ENCODE measurements at regions not wholly inside any gene's neighbourhood (a gene's known extent, or its start where the extent isn't known, plus 50 kb on each side); places are given as distances from the start of the nearest gene placed in this dataset.
"Not testable (repeated sequence)": the region's sequence is repeated elsewhere in the genome, so short reads cannot be mapped to it uniquely, and the experiment has no call there.

DNA sequence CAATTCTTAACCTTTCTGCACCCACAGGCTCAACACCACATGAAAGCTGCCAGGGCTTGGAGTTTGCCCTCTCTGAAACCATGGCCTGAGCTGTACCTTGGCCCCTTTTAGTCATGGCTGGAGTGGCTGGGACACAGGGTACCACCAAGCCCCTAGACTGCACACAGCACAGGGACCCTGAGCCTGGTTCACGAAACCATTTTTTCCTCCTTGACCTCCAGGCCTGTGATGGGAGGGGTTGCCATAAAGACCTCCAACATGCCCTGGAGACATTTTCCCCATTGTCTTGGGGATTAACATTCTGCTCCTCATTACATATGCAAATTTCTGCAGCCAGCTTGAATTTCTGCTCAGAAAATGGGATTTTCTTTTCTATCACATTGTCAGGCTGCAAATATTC is 113.4 kb downstream of the XPNPEP1 start:
- not testable (repeated sequence) for DNase-seq (ENCODE audit: low read depth)

- DNase-seq (ENCODE audit: low read depth) = not testable (repeated sequence)
These were observed 122.1 kb downstream of the XPNPEP1 start for GRCh38 chr10:109801191-109801590.

- no peak for DNase-seq (ENCODE audit: low read depth)
These were observed 132.7 kb downstream of the XPNPEP1 start for GRCh38 chr10:109790647-109791046.

DNA sequence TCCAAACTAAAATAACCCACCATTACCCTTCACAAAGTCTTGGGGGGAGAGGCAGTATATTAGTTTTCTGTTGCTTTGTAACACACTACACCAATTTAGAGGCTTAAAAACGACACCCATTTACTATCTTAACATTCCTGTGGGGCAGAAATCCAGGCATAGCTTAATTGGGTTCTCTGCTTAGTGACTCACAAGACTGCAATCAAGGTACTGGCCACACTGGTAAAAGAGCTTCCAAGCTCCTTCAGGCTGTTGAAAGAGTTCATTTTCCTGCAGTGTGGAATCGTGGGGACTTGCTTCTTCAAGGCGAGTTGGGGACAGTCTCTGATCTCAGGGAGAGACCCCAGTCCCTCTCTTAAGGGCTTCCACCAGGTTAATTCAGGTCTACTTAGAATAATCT is 139.1 kb downstream of the XPNPEP1 start:
- DNase-seq (ENCODE audit: low read depth) = no peak

- no peak for DNase-seq (ENCODE audit: low read depth)
These were observed 140.0 kb downstream of the XPNPEP1 start for GRCh38 chr10:109783286-109783685.

DNA sequence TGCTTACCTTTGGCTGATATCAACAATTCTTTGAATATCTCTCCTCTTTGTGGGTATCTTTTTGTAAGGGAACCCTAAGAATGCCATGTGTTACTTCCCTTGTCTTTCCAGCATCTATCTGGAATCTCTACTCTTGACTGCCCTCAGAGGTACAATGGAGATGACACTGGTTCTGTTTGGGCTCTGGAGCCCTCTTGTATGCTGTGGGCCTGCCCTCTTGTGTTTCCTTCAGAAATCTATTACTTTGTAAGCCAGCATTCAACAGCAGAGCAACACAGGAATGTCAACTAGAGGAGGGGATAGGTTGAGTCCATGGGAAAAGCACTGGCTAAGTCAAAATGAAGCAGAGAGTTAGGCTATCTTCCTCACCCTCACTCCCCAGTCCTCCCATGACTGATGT is 142.3 kb downstream of the XPNPEP1 start:
- no peak for DNase-seq (ENCODE audit: low read depth)

DNA sequence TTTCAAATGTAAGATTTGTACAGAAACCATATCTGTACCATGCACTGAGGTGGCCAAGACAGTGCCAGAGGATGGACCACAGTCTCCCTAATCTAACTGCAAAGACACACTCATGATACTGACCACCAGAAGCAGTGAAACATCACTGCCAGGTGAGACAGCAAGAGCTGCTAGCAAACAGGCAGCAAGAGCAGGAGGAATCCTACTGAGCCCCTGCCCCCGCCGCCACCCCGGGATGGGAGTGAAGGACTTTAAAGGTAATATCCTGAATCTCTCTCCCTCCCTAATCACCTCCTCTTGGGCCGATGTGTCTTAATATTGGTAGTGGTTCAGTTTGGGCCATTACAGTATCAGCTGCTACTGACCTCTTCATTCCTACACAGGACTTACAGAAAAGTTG is 144.3 kb downstream of the XPNPEP1 start:
- DNase-seq (ENCODE audit: low read depth) = no peak

GRCh38 chr10:109774121-109774440 is 149.2 kb downstream of the XPNPEP1 start:
- DNase-seq (ENCODE audit: low read depth) = no peak

DNA sequence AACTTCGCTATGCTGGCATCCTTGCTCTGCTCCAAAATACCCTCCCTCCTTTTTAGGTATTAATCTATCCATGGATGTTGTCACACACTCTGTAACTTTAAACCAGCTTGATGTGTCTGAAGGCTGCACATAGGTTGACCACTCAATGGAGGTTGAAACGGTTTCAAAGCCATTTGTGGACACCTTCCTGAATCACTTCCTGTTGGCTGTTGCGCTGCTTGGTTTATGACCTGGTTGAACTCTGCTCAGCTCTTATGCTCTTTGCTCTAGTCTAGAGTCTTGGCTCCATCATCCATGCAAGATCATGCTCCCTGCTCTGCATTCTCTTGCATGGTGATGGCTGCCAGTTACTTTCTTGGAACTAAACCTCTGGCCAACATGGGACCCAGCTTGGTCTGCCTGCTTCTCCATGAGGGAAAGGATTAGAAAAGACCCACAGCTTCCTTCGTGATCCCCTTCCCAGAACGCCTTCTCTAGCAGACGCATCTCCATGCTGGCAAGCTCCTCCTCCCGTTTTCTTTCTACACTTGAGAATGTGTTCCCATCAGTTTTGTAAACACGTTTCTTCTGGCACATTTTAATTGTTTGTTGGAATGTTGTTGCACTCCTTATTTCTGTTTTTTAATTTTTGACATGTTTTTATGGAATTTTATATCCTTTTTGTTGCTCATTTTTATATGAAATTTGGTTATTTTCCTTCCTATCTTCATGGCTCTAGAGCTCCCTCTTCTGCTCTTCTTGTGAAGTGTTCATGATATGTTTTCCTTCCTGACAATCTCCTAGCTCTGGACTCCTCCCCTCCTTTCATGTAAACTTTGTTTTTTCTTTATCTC is 149.8 kb downstream of the XPNPEP1 start:
- no peak for DNase-seq (ENCODE audit: low read depth)

DNA sequence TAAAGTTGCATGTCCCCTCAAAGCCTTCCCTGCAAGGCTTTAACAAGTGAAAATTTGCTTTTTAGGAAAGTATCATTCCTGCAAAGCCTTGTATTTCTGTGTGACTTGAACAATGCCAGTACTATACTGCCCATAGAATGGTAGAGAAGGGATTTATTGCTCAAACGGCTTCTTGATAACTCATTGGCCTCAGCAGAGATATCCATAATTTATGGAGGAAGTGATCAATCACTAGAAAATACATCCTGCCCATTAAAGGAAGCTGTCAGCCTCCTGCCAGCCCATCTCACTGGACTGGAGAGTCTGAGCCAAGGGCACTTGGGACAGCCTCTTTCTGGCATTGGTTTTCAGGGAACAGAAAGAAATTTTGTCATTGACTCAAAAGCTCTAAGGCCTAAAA is 152.6 kb downstream of the XPNPEP1 start:
- DNase-seq (ENCODE audit: low read depth) = no peak

- no peak for DNase-seq (ENCODE audit: low read depth)
These were observed 153.3 kb downstream of the XPNPEP1 start for GRCh38 chr10:109769966-109770365.

GRCh38 chr10:109765838-109766237 is 157.5 kb downstream of the XPNPEP1 start:
- DNase-seq (ENCODE audit: low read depth) = no peak

- no peak for DNase-seq (ENCODE audit: low read depth)
These were observed 160.8 kb downstream of the XPNPEP1 start for GRCh38 chr10:109762555-109762954.

DNA sequence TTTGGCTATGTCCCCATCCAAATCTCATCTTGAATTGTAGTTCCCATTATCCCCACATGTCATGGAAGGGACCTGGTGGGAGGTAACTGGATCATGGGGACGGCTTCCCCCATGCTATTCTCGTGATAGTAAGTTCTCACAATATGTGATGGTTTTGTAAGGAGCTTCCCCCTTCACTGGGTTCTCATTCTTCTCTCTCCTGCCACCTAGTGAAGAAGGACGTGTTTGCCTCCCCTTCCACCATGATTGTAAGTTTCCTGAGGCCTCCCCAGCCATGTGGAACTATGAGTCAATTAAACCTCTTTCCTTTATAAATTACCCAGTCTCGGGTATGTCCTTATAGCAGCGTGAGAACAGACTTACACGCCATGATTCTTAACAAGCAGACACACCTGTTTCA is 165.6 kb downstream of the XPNPEP1 start:
- not testable (repeated sequence) for DNase-seq (ENCODE audit: low read depth)

DNA sequence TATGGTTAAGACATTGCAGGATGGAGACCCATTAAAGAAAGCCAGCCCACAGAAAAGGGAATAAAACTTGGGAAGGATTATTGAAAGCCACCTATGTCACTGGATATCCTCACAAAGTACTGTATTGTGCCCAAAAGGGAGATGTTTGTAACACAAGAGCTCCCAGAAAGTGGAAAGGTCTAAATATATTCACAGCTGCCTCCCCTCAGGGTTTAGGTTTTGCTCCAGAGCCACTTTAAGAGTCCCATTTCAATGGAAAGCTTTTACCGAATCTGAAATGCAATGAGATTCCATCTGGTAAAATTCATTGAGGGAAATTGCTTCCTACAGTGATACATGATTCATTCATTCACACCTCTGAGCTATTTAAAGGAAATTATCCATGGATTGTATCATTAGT is 176.4 kb downstream of the XPNPEP1 start:
- no peak for DNase-seq (ENCODE audit: low read depth)

DNA sequence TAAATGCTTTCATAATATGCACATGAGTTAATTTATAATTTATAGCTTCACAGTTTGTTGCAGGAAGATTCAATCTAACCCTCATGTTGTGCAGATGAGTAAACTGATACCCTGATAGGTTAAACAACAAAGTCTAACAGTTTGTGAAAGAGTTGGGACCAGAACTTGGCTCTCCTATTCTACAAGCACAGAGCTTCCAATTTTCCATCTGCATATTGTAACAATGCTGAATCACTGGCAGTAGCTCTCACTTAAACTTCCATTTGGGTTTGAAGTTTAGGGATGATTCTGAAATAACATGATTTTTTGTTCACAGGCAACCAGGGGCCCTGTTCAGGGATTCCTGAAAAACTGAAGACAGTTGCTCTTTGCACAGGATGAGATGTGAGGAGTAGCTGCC is 179.3 kb downstream of the XPNPEP1 start:
- no peak for DNase-seq (ENCODE audit: low read depth)

DNA sequence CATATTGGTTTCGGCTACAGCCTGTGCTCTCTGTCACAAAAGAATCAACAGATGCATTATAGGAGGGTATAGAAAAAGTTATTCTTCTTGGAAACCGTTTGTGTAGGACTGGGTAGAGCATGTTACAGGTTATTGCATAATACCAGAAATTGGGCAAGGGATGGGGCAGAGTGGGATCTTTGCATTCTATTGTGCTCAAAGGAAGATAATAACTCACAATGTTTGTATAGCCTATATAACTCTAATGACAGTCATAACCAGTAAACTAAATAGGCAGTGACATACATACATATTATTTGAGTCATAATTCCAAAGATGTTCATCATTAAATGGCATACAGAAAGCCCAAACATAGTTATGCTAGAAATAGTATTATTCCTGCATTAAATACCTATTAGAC is 179.7 kb downstream of the XPNPEP1 start:
- no peak for DNase-seq (ENCODE audit: low read depth)

DNA sequence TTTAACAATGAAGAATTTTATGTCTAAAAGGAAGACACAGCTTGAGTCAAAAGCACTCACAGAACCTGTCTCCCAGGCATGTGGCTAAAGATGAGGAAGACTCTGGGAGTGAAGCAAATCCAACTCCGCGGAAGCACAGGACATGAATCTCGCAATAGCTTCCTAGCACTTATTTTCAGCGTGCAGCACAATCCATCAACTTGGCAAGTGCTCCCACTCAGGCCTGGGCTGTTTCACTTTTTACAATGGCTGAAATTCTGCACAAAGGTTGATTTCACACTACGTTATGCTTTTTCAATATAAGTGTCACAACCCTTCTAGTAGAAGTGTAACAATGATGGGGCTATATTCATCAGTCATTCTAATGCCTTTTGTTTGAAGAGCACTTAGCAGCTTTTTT is 180.2 kb downstream of the XPNPEP1 start:
- DNase-seq (ENCODE audit: low read depth) = no peak

- DNase-seq (ENCODE audit: low read depth) = no peak
These were observed 181.6 kb downstream of the XPNPEP1 start for GRCh38 chr10:109741712-109742111.

- DNase-seq (ENCODE audit: low read depth) = no peak
These were observed 182.9 kb downstream of the XPNPEP1 start for GRCh38 chr10:109740436-109740835.

GRCh38 chr10:109737626-109738025 is 185.7 kb downstream of the XPNPEP1 start:
- DNase-seq (ENCODE audit: low read depth) = no peak

- no peak for DNase-seq (ENCODE audit: low read depth)
These were observed 186.3 kb downstream of the XPNPEP1 start for GRCh38 chr10:109737009-109737408.

GRCh38 chr10:109735776-109736175 is 187.5 kb downstream of the XPNPEP1 start:
- DNase-seq (ENCODE audit: low read depth) = no peak

DNA sequence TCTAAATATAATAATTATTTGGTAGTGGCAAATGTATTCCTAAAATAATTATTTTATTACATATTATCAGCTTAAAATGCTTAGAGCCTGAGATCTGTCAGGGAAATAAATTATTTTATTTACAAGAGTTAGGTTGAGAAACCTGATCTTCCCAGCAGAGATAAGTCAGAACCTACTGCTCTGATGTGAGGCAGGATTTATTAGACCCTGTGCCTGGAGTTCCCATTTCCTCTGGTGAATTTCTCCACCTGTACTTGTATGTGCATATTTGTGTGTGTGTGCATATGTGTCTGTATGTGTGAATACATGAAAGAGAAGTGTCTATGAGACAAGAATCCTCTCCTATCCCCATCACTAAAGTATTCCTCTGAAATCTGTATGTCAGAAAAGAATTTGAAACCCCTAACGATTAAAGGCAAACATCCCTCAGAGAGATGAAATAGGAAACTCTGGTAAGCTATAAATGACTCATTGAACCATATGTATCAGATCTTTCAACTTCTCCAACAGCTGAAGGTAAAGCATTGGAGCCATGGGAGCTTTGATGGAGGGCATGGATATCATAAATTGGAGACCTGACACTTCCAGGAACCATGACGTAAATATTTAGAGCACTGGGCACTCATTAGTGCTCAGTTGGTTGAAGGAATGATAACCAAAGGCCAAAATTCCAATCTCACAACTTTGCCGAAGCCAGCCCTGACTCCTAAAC is 190.9 kb downstream of the XPNPEP1 start:
- no peak for DNase-seq (ENCODE audit: low read depth)

Measured in HS-27A (cell line).